DND-41 (cell line): ENCODE measurements at regions not wholly inside any gene's neighbourhood (a gene's known extent, or its start where the extent isn't known, plus 50 kb on each side); places are given as distances from the start of the nearest gene placed in this dataset.

Source experiments
- ATAC-seq: fragments of 200-7000 bp; cut with Tn5 transposase; 3 replicates; pipeline ENCODE4 v1.9.1; 2021; ENCODE audit warnings: low read depth; ENCODE audit not compliant: insufficient read depth
- DNase-seq: peaks from one replicate; pipeline ENCODE4 v3.0.0-alpha.2; 2020
- H2AFZ ChIP-seq: 2 replicates; pipeline ENCODE4 v1.6.0; 2012; ENCODE audit warnings: low read depth, low read length
- H3K27ac ChIP-seq: 2 replicates; pipeline ENCODE4 v1.5.1; 2012; ENCODE audit warnings: low read length, inconsistent platforms
- H3K27me3 ChIP-seq: fragments of 200-600 bp; sonication (generic); 2 replicates; pipeline ENCODE4 v1.6.0; 2012; ENCODE audit warnings: low read length, mild to moderate bottlenecking, inconsistent platforms; ENCODE audit not compliant: insufficient read depth, poor library complexity
- H3K36me3 ChIP-seq: 2 replicates; pipeline ENCODE4 v1.5.1; 2012; ENCODE audit warnings: low read length, inconsistent platforms; ENCODE audit not compliant: insufficient read depth
- H3K4me1 ChIP-seq: 2 replicates; pipeline ENCODE4 v1.5.1; 2012; ENCODE audit warnings: mild to moderate bottlenecking, low read length; ENCODE audit not compliant: insufficient read depth
- H3K4me2 ChIP-seq: 2 replicates; pipeline ENCODE4 v1.6.0; 2012; ENCODE audit warnings: mild to moderate bottlenecking, moderate library complexity, low read length, inconsistent platforms; ENCODE audit not compliant: insufficient read depth
- H3K4me3 ChIP-seq, 2 experiments: fragments of 200-600 bp in 1 of 2; shearing (Covaris generic) in 1 of 2; 2 replicates each; pipeline ENCODE4 v1.5.1; 2012 to 2016; ENCODE audit warnings: inconsistent platforms in 2 of 2, low read length in 2 of 2, mild to moderate bottlenecking in 2 of 2, low read depth in 1 of 2, moderate library complexity in 1 of 2
- H3K79me2 ChIP-seq: 2 replicates; pipeline ENCODE4 v1.6.0; 2012; ENCODE audit warnings: low read length, inconsistent platforms; ENCODE audit not compliant: insufficient read depth
- H3K9ac ChIP-seq: 2 replicates; pipeline ENCODE4 v1.6.0; 2012; ENCODE audit warnings: low read depth, mild to moderate bottlenecking, inconsistent platforms, low read length, moderate library complexity
- H3K9me3 ChIP-seq: 2 replicates; pipeline ENCODE4 v1.5.1; 2012; ENCODE audit warnings: low read length, moderate library complexity, mild to moderate bottlenecking, inconsistent platforms; ENCODE audit not compliant: insufficient read depth, severe bottlenecking
- H4K20me1 ChIP-seq: 2 replicates; pipeline ENCODE4 v1.6.0; 2012; ENCODE audit warnings: low read length; ENCODE audit not compliant: insufficient read depth
- CTCF ChIP-seq: IDR thresholded peaks from 2 replicates; pipeline ENCODE4 v1.5.1; 2012; ENCODE audit warnings: borderline replicate concordance, low read length, moderate library complexity, mild to moderate bottlenecking; ENCODE audit not compliant: poor library complexity, severe bottlenecking; ENCODE audit errors: extremely low read depth
- EZH2 ChIP-seq: IDR thresholded peaks from 3 replicates; pipeline ENCODE4 v1.6.1; 2012; ENCODE audit warnings: borderline replicate concordance, low read depth, mild to moderate bottlenecking, moderate library complexity, low read length, inconsistent platforms; ENCODE audit not compliant: severe bottlenecking

GRCh38 chr2:203645831-203646230 is 60.6 kb upstream of the CD28 start:
- TF ChIP-seq EZH2 (no peak), CTCF (no peak)
- no peak overlapping the region for H3K27ac ChIP-seq
- H3K27me3 ChIP-seq = no peaks in the 10 kb centered on the region
- H3K4me3 ChIP-seq = no peak overlapping the region
- H3K79me2 ChIP-seq = no peaks in the 10 kb centered on the region
- no peaks in the 10 kb centered on the region for H3K9me3 ChIP-seq
- no peaks in the 10 kb centered on the region for H3K36me3 ChIP-seq
- H3K4me2 ChIP-seq = no peak overlapping the region
- H2AFZ ChIP-seq = no peak overlapping the region
- ATAC-seq (no peak), DNase-seq (no peak)
- no peaks in the 10 kb centered on the region for H4K20me1 ChIP-seq
- H3K4me1 ChIP-seq = peaks cover 2% of the 10 kb centered on the region
- H3K9ac ChIP-seq = no peak overlapping the region

GRCh38 chr2:203646266-203646864 is 60.1 kb upstream of the CD28 start:
- H3K27ac ChIP-seq = peak overlapping the region; percentile 8; the same call in 1 of the 2 replicates

GRCh38 chr2:203646961-203647360 is 59.5 kb upstream of the CD28 start:
- Histone ChIP-seq H4K20me1 (no peaks in the 10 kb centered on the region), H3K27me3 (no peaks in the 10 kb centered on the region), H3K9me3 (no peaks in the 10 kb centered on the region), H3K9ac (no peak overlapping the region), H3K4me3 (no peak overlapping the region), H3K27ac (no peak overlapping the region), H3K4me2 (no peak overlapping the region), H2AFZ (no peak overlapping the region), H3K36me3 (no peaks in the 10 kb centered on the region), H3K4me1 (peaks cover 7% of the 10 kb centered on the region), H3K79me2 (no peaks in the 10 kb centered on the region)
- DNase-seq = no peak
- ATAC-seq = no peak
- TF ChIP-seq CTCF (no peak), EZH2 (no peak)

More at GRCh38 chr2:203646266-203646864, 60.1 kb upstream of the CD28 start:
- no peaks in the 10 kb centered on the region for H3K9me3 ChIP-seq
- ATAC-seq (0 out of 3 replicates have a peak, but pooled peaks have one; percentile 33), DNase-seq (no peak)
- H3K79me2 ChIP-seq = no peaks in the 10 kb centered on the region
- H3K27me3 ChIP-seq = no peaks in the 10 kb centered on the region
- no peaks in the 10 kb centered on the region for H4K20me1 ChIP-seq
- peaks cover 7% of the 10 kb centered on the region for H3K4me1 ChIP-seq
- H3K36me3 ChIP-seq = no peaks in the 10 kb centered on the region
- H3K9ac ChIP-seq = no peak overlapping the region
- no peak overlapping the region for H2AFZ ChIP-seq
- no peak overlapping the region for H3K4me2 ChIP-seq
- H3K4me3 ChIP-seq = no peak overlapping the region
- TF ChIP-seq EZH2 (no peak), CTCF (no peak)
